Psoas muscle (tissue), 7 donors: ENCODE measurements at regions not wholly inside any gene's neighbourhood (a gene's known extent, or its start where the extent isn't known, plus 50 kb on each side); places are given as distances from the start of the nearest gene placed in this dataset.

Experiments
- ATAC-seq, 4 donors: fragments of 200-7000 bp; cut with Tn5 transposase; one replicate each; pipeline ENCODE4 v1.9.1; 2020; ENCODE audit warnings: moderate library complexity in 3 of 4, mild to moderate bottlenecking in 2 of 4
- DNase-seq, 2 donors: peaks; one replicate each; pipeline ENCODE4 v3.0.0-alpha.2; 2020
- H3K27ac ChIP-seq: fragments of 200-600 bp; one replicate; pipeline ENCODE4 v1.8.0; 2022
- H3K27me3 ChIP-seq, 3 donors: fragments of 200-600 bp in 1 of 3; one replicate each; pipeline versions ENCODE4 v1.6.1 to v1.8.0; 2013 to 2022; ENCODE audit warnings: low read length in 2 of 3, mild to moderate bottlenecking in 2 of 3, moderate library complexity in 1 of 3; ENCODE audit not compliant: insufficient read depth in 3 of 3
- H3K36me3 ChIP-seq, 2 donors: fragments of 200-600 bp in 1 of 2; one replicate each; pipeline versions ENCODE4 v1.6.1 to v1.8.0; 2013 to 2022; ENCODE audit warnings: low read depth in 1 of 2, mild to moderate bottlenecking in 1 of 2, moderate library complexity in 1 of 2; ENCODE audit not compliant: insufficient read depth in 1 of 2
- H3K4me1 ChIP-seq: fragments of 200-600 bp; one replicate; pipeline ENCODE4 v1.8.0; 2022
- H3K4me3 ChIP-seq: fragments of 200-600 bp; one replicate; pipeline ENCODE4 v1.8.0; 2022; ENCODE audit warnings: mild to moderate bottlenecking
- H3K9me3 ChIP-seq: fragments of 200-600 bp; one replicate; pipeline ENCODE4 v1.8.0; 2022
- CTCF ChIP-seq: fragments of 200-600 bp; IDR thresholded peaks from one replicate; pipeline ENCODE4 v1.8.0; 2022; ENCODE audit warnings: antibody characterized with exemption
- WGBS, 3 donors: extraction: QIAGEN DNeasy Blood & Tissue Kit; methylation state at CpG; one replicate each; pipeline versions ENCODE4 v1.1.6 to v1.1.7; 2013; 5-methylcytosine and 5-hydroxymethylcytosine counted together
- intact Hi-C, 2 donors: fragments of 100-400 bp; cut with DNase I; formaldehyde crosslinking; loops; one replicate each; pipeline versions ENCODE4 v1.11.0 to v1.14.2; 2022
- donor health status: healthy with polysubstance abuse.
- donor health status: DM: no; HTN: no; CAD: no; lungs with moderate emphysema.
- donor health status: Bipolar disorder and iron deficiency.
- donor health status: healthy.
- donor health status: DM: yes; HTN: yes; CAD: no.
- donor health status: DM: no; HTN: no; CAD: no.
- donor health status: DM: yes; HTN: yes; CAD: no.

- Histone ChIP-seq H3K36me3 (no peaks in the 10 kb centered on the region), H3K9me3 (no peaks in the 10 kb centered on the region), H3K4me1 (no peaks in the 10 kb centered on the region), H3K27me3 (no peaks in the 10 kb centered on the region), H3K27ac (no peak overlapping the region), H3K4me3 (no peak overlapping the region)
- intact Hi-C loops = no loop called here
- ATAC-seq (no peak), DNase-seq (no peak)
- TF ChIP-seq CTCF = no peak
- 88 to 98% (median 92%) methylated on average over 2 of the region's 2 CpGs for WGBS, 3 donors
Measured at GRCh38 chr1:188668083-188668482, 1809.6 kb downstream of the BRINP3 start.

- H3K36me3 ChIP-seq = no peaks in the 10 kb centered on the region
- 33 to 38% (median 38%) methylated on average over 3 of the region's 3 CpGs for WGBS, 3 donors
- H3K4me3 ChIP-seq = no peak overlapping the region
- intact Hi-C loops = no loop called here
- no peaks in the 10 kb centered on the region for H3K4me1 ChIP-seq
- H3K27ac ChIP-seq = no peak overlapping the region
- DNase-seq = no peak
- no peak for ATAC-seq
- H3K27me3 ChIP-seq = no peaks in the 10 kb centered on the region
- H3K9me3 ChIP-seq = no peaks in the 10 kb centered on the region
- no peak for TF ChIP-seq CTCF
Measured at GRCh38 chr1:188669728-188670382, 1807.8 kb downstream of the BRINP3 start.

- no peaks in the 10 kb centered on the region for H3K9me3 ChIP-seq
- intact Hi-C loops = no loop called here
- no peak overlapping the region for H3K27ac ChIP-seq
- no peaks in the 10 kb centered on the region for H3K4me1 ChIP-seq
- H3K4me3 ChIP-seq = no peak overlapping the region
- no peaks in the 10 kb centered on the region for H3K36me3 ChIP-seq
- WGBS, 3 donors = 93 to 100% (median 98%) methylated on average over 2 of the region's 2 CpGs
- TF ChIP-seq CTCF = no peak
- no peaks in the 10 kb centered on the region for H3K27me3 ChIP-seq
- ATAC-seq (no peak), DNase-seq (no peak)
Measured at GRCh38 chr1:188670837-188671236, 1806.8 kb downstream of the BRINP3 start.

GRCh38 chr1:188672153-188672552 is 1805.5 kb downstream of the BRINP3 start:
- H3K4me1 ChIP-seq = no peaks in the 10 kb centered on the region
- no peak for TF ChIP-seq CTCF

GRCh38 chr1:188689542-188689941 is 1788.1 kb downstream of the BRINP3 start:
- no peaks in the 10 kb centered on the region for H3K9me3 ChIP-seq
- ATAC-seq (no peak), DNase-seq (no peak)
- H3K4me1 ChIP-seq = no peaks in the 10 kb centered on the region
- no peaks in the 10 kb centered on the region for H3K36me3 ChIP-seq
- 31 to 57% (median 44%) methylated on average over 4 of the region's 4 CpGs for WGBS, 3 donors
- H3K27me3 ChIP-seq = no peaks in the 10 kb centered on the region
- intact Hi-C loops = no loop called here
- H3K27ac ChIP-seq = no peak overlapping the region
- TF ChIP-seq CTCF = no peak
- H3K4me3 ChIP-seq = no peak overlapping the region

More at GRCh38 chr1:188672153-188672552, 1805.5 kb downstream of the BRINP3 start:
- no peak for DNase-seq
- no peak for ATAC-seq
- Histone ChIP-seq H3K4me3 (no peak overlapping the region), H3K36me3 (no peaks in the 10 kb centered on the region), H3K9me3 (no peaks in the 10 kb centered on the region), H3K27ac (no peak overlapping the region), H3K27me3 (no peaks in the 10 kb centered on the region)
- intact Hi-C loops = no loop called here
